HG03439 (cell line): ENCODE measurements at regions not wholly inside any gene's neighbourhood (a gene's known extent, or its start where the extent isn't known, plus 50 kb on each side); places are given as distances from the start of the nearest gene placed in this dataset.

Experiments
- ATAC-seq: cut with Tn5 transposase; IDR thresholded peaks from one replicate; pipeline ENCODE4 v1.9.1; 2021; ENCODE audit warnings: mild to moderate bottlenecking, moderate library complexity; ENCODE audit not compliant: unreplicated experiment

- ATAC-seq: no peak
These were observed 534.3 kb downstream of the ETS1 start for GRCh38 chr11:128052912-128053641.

- ATAC-seq: no peak
These were observed 539.2 kb downstream of the ETS1 start for GRCh38 chr11:128048121-128048520.

GRCh38 chr11:128047026-128047425 is 540.3 kb downstream of the ETS1 start:
- no peak for ATAC-seq

GRCh38 chr11:128046213-128046612 is 541.1 kb downstream of the ETS1 start:
- ATAC-seq: no peak

- no peak for ATAC-seq
These were observed 542.1 kb downstream of the ETS1 start for GRCh38 chr11:128045094-128045725.

- no peak for ATAC-seq
These were observed 545.0 kb downstream of the ETS1 start for GRCh38 chr11:128042290-128042751.

- ATAC-seq: no peak
These were observed 546.8 kb downstream of the ETS1 start for GRCh38 chr11:128040603-128041002.

GRCh38 chr11:128039140-128040021 is 548.0 kb downstream of the ETS1 start:
- peak; percentile 82 for ATAC-seq

- no peak for ATAC-seq
These were observed 550.7 kb downstream of the ETS1 start for GRCh38 chr11:128036556-128037093.

- ATAC-seq: no peak
These were observed 551.4 kb downstream of the ETS1 start for GRCh38 chr11:128036006-128036405.

GRCh38 chr11:128031538-128032134 is 555.7 kb downstream of the ETS1 start:
- peak; percentile 76 for ATAC-seq

- ATAC-seq: no peak
These were observed 558.1 kb downstream of the ETS1 start for GRCh38 chr11:128029219-128029722.

- ATAC-seq: no peak
These were observed 560.8 kb downstream of the ETS1 start for GRCh38 chr11:128026596-128026995.

GRCh38 chr11:128022761-128023160 is 564.6 kb downstream of the ETS1 start:
- no peak for ATAC-seq

- no peak for ATAC-seq
These were observed 565.4 kb downstream of the ETS1 start for GRCh38 chr11:128022007-128022368.

GRCh38 chr11:128021349-128022006 is 565.9 kb downstream of the ETS1 start:
- ATAC-seq: no peak

GRCh38 chr11:128018692-128019091 is 568.7 kb downstream of the ETS1 start:
- ATAC-seq: no peak

- no peak for ATAC-seq
These were observed 581.8 kb downstream of the ETS1 start for GRCh38 chr11:128005562-128005961.

GRCh38 chr11:127998421-127998820 is 588.9 kb downstream of the ETS1 start:
- ATAC-seq: no peak

- ATAC-seq: no peak
These were observed 589.8 kb downstream of the ETS1 start for GRCh38 chr11:127997594-127997993.
